H1 (cell line): ENCODE measurements at regions not wholly inside any gene's neighbourhood (a gene's known extent, or its start where the extent isn't known, plus 50 kb on each side); places are given as distances from the start of the nearest gene placed in this dataset.

Source experiments
- EGR1 ChIP-seq: IDR thresholded peaks from 2 replicates; pipeline ENCODE4 v1.6.1; 2011; ENCODE audit warnings: low read depth, low read length, borderline replicate concordance
- EZH2 ChIP-seq: fragments of 200-600 bp; sonication (generic); IDR thresholded peaks from 2 replicates; pipeline ENCODE4 v1.7.1; 2012; ENCODE audit warnings: low read depth, mild to moderate bottlenecking, moderate library complexity, low read length, inconsistent platforms; ENCODE audit not compliant: severe bottlenecking
- POLR2AphosphoS5 ChIP-seq: IDR thresholded peaks from 2 replicates; pipeline ENCODE4 v1.6.1; 2011; ENCODE audit warnings: low read depth, low read length
- TEAD4 ChIP-seq: IDR thresholded peaks from 2 replicates; pipeline ENCODE4 v1.6.1; 2012; ENCODE audit warnings: low read depth, low read length, inconsistent platforms, mixed read lengths
- TF ChIP-seq, protein P1 (sequence below), 3 experiments: IDR thresholded peaks; 1 replicate in 2 of 3; 2 replicates in 1 of 3; pipeline versions ENCODE4 v1.5.1 to v1.6.1; 2011; ENCODE audit warnings: low read length in 3 of 3, mild to moderate bottlenecking in 3 of 3, inconsistent platforms in 2 of 3, low read depth in 1 of 3, moderate library complexity in 1 of 3; ENCODE audit not compliant: insufficient read depth in 1 of 3; ENCODE audit errors: control extremely low read depth in 1 of 3

- TF ChIP-seq, protein P1, sequence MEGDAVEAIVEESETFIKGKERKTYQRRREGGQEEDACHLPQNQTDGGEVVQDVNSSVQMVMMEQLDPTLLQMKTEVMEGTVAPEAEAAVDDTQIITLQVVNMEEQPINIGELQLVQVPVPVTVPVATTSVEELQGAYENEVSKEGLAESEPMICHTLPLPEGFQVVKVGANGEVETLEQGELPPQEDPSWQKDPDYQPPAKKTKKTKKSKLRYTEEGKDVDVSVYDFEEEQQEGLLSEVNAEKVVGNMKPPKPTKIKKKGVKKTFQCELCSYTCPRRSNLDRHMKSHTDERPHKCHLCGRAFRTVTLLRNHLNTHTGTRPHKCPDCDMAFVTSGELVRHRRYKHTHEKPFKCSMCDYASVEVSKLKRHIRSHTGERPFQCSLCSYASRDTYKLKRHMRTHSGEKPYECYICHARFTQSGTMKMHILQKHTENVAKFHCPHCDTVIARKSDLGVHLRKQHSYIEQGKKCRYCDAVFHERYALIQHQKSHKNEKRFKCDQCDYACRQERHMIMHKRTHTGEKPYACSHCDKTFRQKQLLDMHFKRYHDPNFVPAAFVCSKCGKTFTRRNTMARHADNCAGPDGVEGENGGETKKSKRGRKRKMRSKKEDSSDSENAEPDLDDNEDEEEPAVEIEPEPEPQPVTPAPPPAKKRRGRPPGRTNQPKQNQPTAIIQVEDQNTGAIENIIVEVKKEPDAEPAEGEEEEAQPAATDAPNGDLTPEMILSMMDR (IDR thresholded peaks at IDR 0.05; ENCODE audit: control extremely low read depth in 1 of 3, insufficient read depth in 1 of 3, low read depth in 1 of 3, low read length in 3 of 3): no peak
- no peak for TF ChIP-seq EGR1
- no peak for TF ChIP-seq TEAD4
- no peak for TF ChIP-seq POLR2AphosphoS5
- no peak for TF ChIP-seq EZH2
Observed at GRCh38 chr16:11431915-11432465, 86.7 kb downstream of the RMI2 start.
